Natural killer cell (primary cell): ENCODE measurements at regions not wholly inside any gene's neighbourhood (a gene's known extent, or its start where the extent isn't known, plus 50 kb on each side); places are given as distances from the start of the nearest gene placed in this dataset.

Experiments used
- ATAC-seq, 3 donors: fragments of 150-1000 bp in 2 of 3; fragments of 200-7000 bp in 1 of 3; cut with Tn5 transposase; 1 replicate in 1 of 3; 2 replicates in 2 of 3; pipeline ENCODE4 v1.10.0; 2021; ENCODE audit warnings: mild to moderate bottlenecking in 2 of 3, moderate library complexity in 2 of 3
- DNase-seq, 2 donors: peaks; one replicate each; pipeline versions ENCODE4 v3.0.0 to v3.0.0-alpha.2; 2013 to 2021; ENCODE audit warnings: mixed read lengths in 1 of 2
- H3K27ac ChIP-seq: one replicate; pipeline ENCODE4 v1.5.1; 2013; ENCODE audit warnings: mild to moderate bottlenecking, low read length
- H3K27me3 ChIP-seq: one replicate; pipeline ENCODE4 v1.6.1; 2013; ENCODE audit warnings: low read length; ENCODE audit not compliant: control insufficient read depth, insufficient read depth
- H3K36me3 ChIP-seq: one replicate; pipeline ENCODE4 v1.6.1; 2013; ENCODE audit warnings: low read length; ENCODE audit not compliant: control insufficient read depth, insufficient read depth
- H3K4me1 ChIP-seq: one replicate; pipeline ENCODE4 v1.6.1; 2013; ENCODE audit warnings: low read length; ENCODE audit not compliant: control insufficient read depth, insufficient read depth
- H3K4me3 ChIP-seq: one replicate; pipeline ENCODE4 v1.5.1; 2013; ENCODE audit warnings: low read length
- H3K9me3 ChIP-seq: one replicate; pipeline ENCODE4 v1.6.1; 2013; ENCODE audit warnings: low read length; ENCODE audit not compliant: control insufficient read depth, insufficient read depth
- H3K27ac Mint-ChIP-seq, 2 donors: one replicate each; pipeline ENCODE4 v1.8.0; 2022; ENCODE audit warnings: mild to moderate bottlenecking in 2 of 2, mixed read lengths in 2 of 2, moderate library complexity in 1 of 2
- H3K27me3 Mint-ChIP-seq, 2 donors: one replicate each; pipeline ENCODE4 v1.8.0; 2022; ENCODE audit warnings: low read depth in 2 of 2, mixed read lengths in 2 of 2
- H3K36me3 Mint-ChIP-seq: one replicate; pipeline ENCODE4 v1.8.0; 2022; ENCODE audit warnings: mixed read lengths
- H3K4me1 Mint-ChIP-seq, 2 donors: one replicate each; pipeline ENCODE4 v1.8.0; 2022; ENCODE audit warnings: mixed read lengths in 2 of 2
- H3K4me3 Mint-ChIP-seq: one replicate; pipeline ENCODE4 v1.8.0; 2022; ENCODE audit warnings: mild to moderate bottlenecking, moderate library complexity, mixed read lengths
- H3K9me3 Mint-ChIP-seq, 2 donors: one replicate each; pipeline ENCODE4 v1.8.0; 2022; ENCODE audit warnings: mixed read lengths in 2 of 2
- WGBS: methylation state at CpG from one replicate; pipeline ENCODE4 v1.1.7; 2013; ENCODE audit warnings: missing lambda C conversion rate; ENCODE audit not compliant: insufficient coverage; 5-methylcytosine and 5-hydroxymethylcytosine counted together
- intact Hi-C: fragments of 100-400 bp; cut with micrococcal nuclease; formaldehyde crosslinking; loops from one replicate; pipeline ENCODE4 v1.14.2; 2022
- TF ChIP-seq, protein P1 (sequence below): fragments of 200-600 bp; IDR thresholded peaks from one replicate; pipeline ENCODE4 v1.8.0; 2022; ENCODE audit warnings: antibody characterized with exemption

DNA sequence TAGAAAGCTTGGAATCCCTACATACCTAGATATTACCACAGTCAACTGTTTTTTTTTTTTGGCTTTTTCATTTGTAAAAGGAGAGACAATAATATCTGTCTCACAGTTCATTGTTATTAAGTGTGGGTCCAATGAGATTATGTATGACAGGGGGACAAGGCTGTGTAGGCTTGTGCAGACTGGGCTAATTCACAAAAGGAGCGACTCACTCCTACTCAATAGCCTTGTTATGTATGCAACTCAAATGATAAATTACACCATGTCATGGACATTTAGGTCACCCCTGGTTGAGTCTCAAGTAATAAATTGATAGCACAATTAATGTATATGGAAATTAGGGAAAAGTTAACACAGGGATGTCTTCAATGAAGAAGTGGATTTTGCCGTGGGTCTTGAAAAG, 208.2 kb upstream of the MAP3K7 start:
- no peak overlapping the region for H3K27ac ChIP-seq
- H3K27me3 ChIP-seq = no peaks in the 10 kb centered on the region
- no peaks in the 10 kb centered on the region for H3K36me3 ChIP-seq
- TF ChIP-seq, protein P1, sequence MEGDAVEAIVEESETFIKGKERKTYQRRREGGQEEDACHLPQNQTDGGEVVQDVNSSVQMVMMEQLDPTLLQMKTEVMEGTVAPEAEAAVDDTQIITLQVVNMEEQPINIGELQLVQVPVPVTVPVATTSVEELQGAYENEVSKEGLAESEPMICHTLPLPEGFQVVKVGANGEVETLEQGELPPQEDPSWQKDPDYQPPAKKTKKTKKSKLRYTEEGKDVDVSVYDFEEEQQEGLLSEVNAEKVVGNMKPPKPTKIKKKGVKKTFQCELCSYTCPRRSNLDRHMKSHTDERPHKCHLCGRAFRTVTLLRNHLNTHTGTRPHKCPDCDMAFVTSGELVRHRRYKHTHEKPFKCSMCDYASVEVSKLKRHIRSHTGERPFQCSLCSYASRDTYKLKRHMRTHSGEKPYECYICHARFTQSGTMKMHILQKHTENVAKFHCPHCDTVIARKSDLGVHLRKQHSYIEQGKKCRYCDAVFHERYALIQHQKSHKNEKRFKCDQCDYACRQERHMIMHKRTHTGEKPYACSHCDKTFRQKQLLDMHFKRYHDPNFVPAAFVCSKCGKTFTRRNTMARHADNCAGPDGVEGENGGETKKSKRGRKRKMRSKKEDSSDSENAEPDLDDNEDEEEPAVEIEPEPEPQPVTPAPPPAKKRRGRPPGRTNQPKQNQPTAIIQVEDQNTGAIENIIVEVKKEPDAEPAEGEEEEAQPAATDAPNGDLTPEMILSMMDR = no peak
- Mint-ChIP-seq H3K4me3 (no peak overlapping the region), H3K4me1 (no peaks in the 10 kb centered on the region), H3K9me3 (no peaks in the 10 kb centered on the region), H3K27ac (no peak overlapping the region), H3K36me3 (no peaks in the 10 kb centered on the region), H3K27me3 (no peaks in the 10 kb centered on the region)
- intact Hi-C loops = no loop called here
- WGBS = 98% methylated on average over 2 of the region's 2 CpGs
- H3K4me1 ChIP-seq = no peaks in the 10 kb centered on the region
- H3K4me3 ChIP-seq = no peak overlapping the region
- no peak for DNase-seq
- H3K9me3 ChIP-seq = no peaks in the 10 kb centered on the region
- no peak for ATAC-seq

DNA sequence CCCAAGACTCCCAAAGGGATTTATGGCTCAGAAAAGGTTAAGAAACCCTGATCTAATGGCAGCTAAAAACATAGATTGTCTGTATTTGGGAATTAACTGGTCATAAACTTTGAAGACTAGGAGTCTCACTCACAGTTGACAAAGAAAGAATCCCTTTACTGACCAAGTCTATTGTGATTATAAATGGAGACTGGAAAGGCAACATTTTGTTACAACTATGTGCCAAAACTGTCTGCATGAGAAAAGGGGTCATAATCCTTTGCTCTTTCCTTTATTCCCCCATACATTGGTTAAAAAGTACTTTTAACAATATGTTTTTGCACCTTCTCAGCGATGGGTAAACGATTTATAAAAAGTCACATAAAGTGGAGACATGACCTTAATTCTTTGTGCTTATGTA, 206.9 kb upstream of the MAP3K7 start:
- no peak overlapping the region for H3K27ac ChIP-seq
- Mint-ChIP-seq H3K4me1 (no peaks in the 10 kb centered on the region), H3K27me3 (peaks cover 0 to under 1% of the 10 kb centered on the region in 2 donors), H3K27ac (no peak overlapping the region), H3K4me3 (no peak overlapping the region), H3K9me3 (no peaks in the 10 kb centered on the region), H3K36me3 (no peaks in the 10 kb centered on the region)
- DNase-seq (no peak), ATAC-seq (no peak)
- H3K4me1 ChIP-seq = no peaks in the 10 kb centered on the region
- no peak overlapping the region for H3K4me3 ChIP-seq
- TF ChIP-seq, protein P1 = no peak
- intact Hi-C loops = no loop called here
- no peaks in the 10 kb centered on the region for H3K27me3 ChIP-seq
- no peaks in the 10 kb centered on the region for H3K36me3 ChIP-seq
- no peaks in the 10 kb centered on the region for H3K9me3 ChIP-seq
- WGBS = 93% methylated on average over 2 of the region's 2 CpGs

DNA sequence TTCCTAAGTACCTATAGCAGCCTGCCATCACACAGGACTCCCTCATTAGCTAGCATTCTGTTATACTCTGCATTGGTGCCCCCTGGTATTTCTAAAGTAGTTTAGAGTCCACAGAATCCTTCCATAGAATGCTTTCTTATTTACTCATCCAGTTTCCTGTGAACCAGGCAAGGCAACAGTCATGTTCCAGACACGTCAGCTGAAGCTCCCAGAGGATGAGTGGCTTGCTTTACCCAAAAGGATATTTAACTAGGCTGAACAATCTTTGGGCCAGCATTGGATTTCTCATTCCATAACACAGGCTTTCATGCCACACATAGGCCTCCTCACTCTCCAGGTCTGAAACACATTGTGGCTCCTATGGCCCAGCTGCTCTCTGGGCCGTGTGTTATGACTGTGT, 203.8 kb upstream of the MAP3K7 start:
- ATAC-seq (no peak), DNase-seq (no peak)
- TF ChIP-seq, protein P1 = no peak
- no peaks in the 10 kb centered on the region for H3K36me3 Mint-ChIP-seq
- H3K4me1 Mint-ChIP-seq = no peaks in the 10 kb centered on the region
- Histone ChIP-seq H3K4me1 (no peaks in the 10 kb centered on the region), H3K9me3 (no peaks in the 10 kb centered on the region), H3K27ac (no peak overlapping the region), H3K36me3 (no peaks in the 10 kb centered on the region), H3K4me3 (no peak overlapping the region), H3K27me3 (no peaks in the 10 kb centered on the region)
- H3K27ac Mint-ChIP-seq = no peak overlapping the region
- no peak overlapping the region for H3K4me3 Mint-ChIP-seq
- intact Hi-C loops = no loop called here
- WGBS = 79% methylated on average over 2 of the region's 2 CpGs
- H3K27me3 Mint-ChIP-seq = peaks cover 0 to 7% of the 10 kb centered on the region in 2 donors
- H3K9me3 Mint-ChIP-seq = no peaks in the 10 kb centered on the region

DNA sequence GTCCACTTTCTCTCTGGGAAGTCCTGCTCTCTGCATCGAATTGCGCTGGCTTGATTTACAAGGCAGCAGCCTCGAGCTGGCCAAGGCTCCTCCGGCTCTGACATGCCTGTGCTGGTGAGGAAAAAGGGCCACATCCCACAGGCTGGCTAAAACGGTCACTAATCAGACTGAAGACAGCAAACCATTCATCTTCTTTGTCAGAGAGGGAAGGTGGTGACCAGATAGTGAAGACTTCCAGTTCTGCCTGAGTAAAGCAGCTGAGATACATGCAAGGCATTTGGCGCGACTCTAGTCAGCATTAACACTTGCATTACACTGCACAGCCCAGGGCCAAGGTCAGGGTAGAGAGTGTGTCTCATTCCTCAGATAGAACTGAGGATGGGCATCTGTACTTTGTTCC, 203.2 kb upstream of the MAP3K7 start:
- H3K36me3 Mint-ChIP-seq = no peaks in the 10 kb centered on the region
- intact Hi-C loops = no loop called here
- peaks cover 0 to 7% of the 10 kb centered on the region in 2 donors for H3K27me3 Mint-ChIP-seq
- Histone ChIP-seq H3K9me3 (no peaks in the 10 kb centered on the region), H3K27ac (no peak overlapping the region), H3K36me3 (no peaks in the 10 kb centered on the region), H3K4me3 (no peak overlapping the region), H3K4me1 (no peaks in the 10 kb centered on the region), H3K27me3 (no peaks in the 10 kb centered on the region)
- 81% methylated on average over 7 of the region's 7 CpGs for WGBS
- TF ChIP-seq, protein P1 = no peak
- ATAC-seq = no peak
- H3K4me1 Mint-ChIP-seq = no peaks in the 10 kb centered on the region
- DNase-seq = no peak
- no peak overlapping the region for H3K4me3 Mint-ChIP-seq
- no peak overlapping the region for H3K27ac Mint-ChIP-seq
- H3K9me3 Mint-ChIP-seq = no peaks in the 10 kb centered on the region
